ENCODE measurements at regions not wholly inside any gene's neighbourhood (a gene's known extent, or its start where the extent isn't known, plus 50 kb on each side); places are given as distances from the start of the nearest gene placed in this dataset.
"Not testable (repeated sequence)": the region's sequence is repeated elsewhere in the genome, so short reads cannot be mapped to it uniquely, and the experiment has no call there.

GRCh38 chr16:33770478-33770877 lies 311.1 kb downstream of the TP53TG3F start:
- not testable (repeated sequence) for TF ChIP-seq CTCF (IDR thresholded peaks at IDR 0.05); STAT6 (CRISPR knock-in tag; conservative IDR thresholded peaks at IDR 0.05; ENCODE audit: low read depth); NFE2L1 (CRISPR knock-in tag; IDR thresholded peaks at IDR 0.05); CREB1 (CRISPR knock-in tag; IDR thresholded peaks at IDR 0.05); ZMAT4 (CRISPR knock-in tag; IDR thresholded peaks at IDR 0.05); GABPB1 (CRISPR knock-in tag; IDR thresholded peaks at IDR 0.05); TP53 (CRISPR knock-in tag; IDR thresholded peaks at IDR 0.05); SP1 (CRISPR knock-in tag; conservative IDR thresholded peaks at IDR 0.05); SMAD3 (CRISPR knock-in tag; IDR thresholded peaks at IDR 0.05; ENCODE audit: borderline replicate concordance); USF1 (CRISPR knock-in tag; IDR thresholded peaks at IDR 0.05); AFF4 (CRISPR knock-in tag; IDR thresholded peaks at IDR 0.05; ENCODE audit: borderline replicate concordance)

Measured in WTC11 (cell line).